GM18502 (cell line): ENCODE measurements at regions not wholly inside any gene's neighbourhood (a gene's known extent, or its start where the extent isn't known, plus 50 kb on each side); places are given as distances from the start of the nearest gene placed in this dataset.
"Not testable (repeated sequence)": the region's sequence is repeated elsewhere in the genome, so short reads cannot be mapped to it uniquely, and the experiment has no call there.

Experiments used
- ATAC-seq: cut with Tn5 transposase; IDR thresholded peaks from one replicate; pipeline ENCODE4 v1.9.1; 2021; ENCODE audit warnings: mild to moderate bottlenecking; ENCODE audit not compliant: unreplicated experiment, poor library complexity

GRCh38 chr10:84902553-84902952, 574.2 kb downstream of the CCSER2 start:
- no peak for ATAC-seq

GRCh38 chr10:84903320-84903719, 574.9 kb downstream of the CCSER2 start:
- no peak for ATAC-seq

- no peak for ATAC-seq
Measured at GRCh38 chr10:84907461-84908009, 579.1 kb downstream of the CCSER2 start.

GRCh38 chr10:84908491-84908890, 580.1 kb downstream of the CCSER2 start:
- no peak for ATAC-seq

- ATAC-seq: no peak
Measured at GRCh38 chr10:84921701-84922100, 593.3 kb downstream of the CCSER2 start.

- no peak for ATAC-seq
Measured at GRCh38 chr10:84924131-84924530, 595.7 kb downstream of the CCSER2 start.

GRCh38 chr10:84925495-84925894, 597.1 kb downstream of the CCSER2 start:
- ATAC-seq: no peak

GRCh38 chr10:84933402-84933801, 605.0 kb downstream of the CCSER2 start:
- no peak for ATAC-seq

GRCh38 chr10:84935772-84936171, 607.4 kb downstream of the CCSER2 start:
- no peak for ATAC-seq

- ATAC-seq: peak; percentile 41
Measured at GRCh38 chr10:84938117-84938905, 609.9 kb downstream of the CCSER2 start.

GRCh38 chr10:84943541-84943940, 615.2 kb downstream of the CCSER2 start:
- no peak for ATAC-seq

- peak; percentile 66 for ATAC-seq
Measured at GRCh38 chr10:84944187-84944586, 615.8 kb downstream of the CCSER2 start.

GRCh38 chr10:84945791-84946190, 617.4 kb downstream of the CCSER2 start:
- no peak for ATAC-seq

- ATAC-seq: no peak
Measured at GRCh38 chr10:84946904-84947303, 618.5 kb downstream of the CCSER2 start.

- ATAC-seq: no peak
Measured at GRCh38 chr10:84948644-84949043, 620.3 kb downstream of the CCSER2 start.

GRCh38 chr10:84951616-84952015, 623.2 kb downstream of the CCSER2 start:
- ATAC-seq: no peak

GRCh38 chr10:84957427-84957826, 629.0 kb downstream of the CCSER2 start:
- no peak for ATAC-seq

GRCh38 chr10:84965468-84965867, 637.1 kb downstream of the CCSER2 start:
- ATAC-seq: no peak

GRCh38 chr10:84966708-84967441, 638.5 kb downstream of the CCSER2 start:
- no peak for ATAC-seq

GRCh38 chr10:84969297-84969696, 640.9 kb downstream of the CCSER2 start:
- not testable (repeated sequence) for ATAC-seq

GRCh38 chr10:84987039-84987438, 658.6 kb downstream of the CCSER2 start:
- ATAC-seq: no peak
